ENCODE measurements at regions not wholly inside any gene's neighbourhood (a gene's known extent, or its start where the extent isn't known, plus 50 kb on each side); places are given as distances from the start of the nearest gene placed in this dataset.

GRCh38 chr20:39641423-39641822 lies 679.3 kb downstream of the DHX35 start:
- TF ChIP-seq RBBP5 (IDR thresholded peaks at IDR 0.05; ENCODE audit: borderline replicate concordance, low read depth, low read length) (no peak), GTF2F1 (IDR thresholded peaks at IDR 0.05; ENCODE audit: borderline replicate concordance, low read depth, low read length) (no peak), CTCF (IDR thresholded peaks at IDR 0.05; ENCODE audit: control extremely low read depth in 1 of 3, insufficient read depth in 1 of 3, low read depth in 1 of 3, low read length in 3 of 3) (no peak), POLR2A (IDR thresholded peaks at IDR 0.05; ENCODE audit: control extremely low read depth in 1 of 2, low read depth in 2 of 2, low read length in 2 of 2) (no peak), KDM4A (IDR thresholded peaks at IDR 0.05; ENCODE audit: low read depth, low read length, severe bottlenecking) (no peak), EP300 (IDR thresholded peaks at IDR 0.05; ENCODE audit: borderline replicate concordance in 1 of 2, low read depth in 2 of 2, low read length in 2 of 2) (no peak), BRCA1 (IDR thresholded peaks at IDR 0.05; ENCODE audit: low read depth, low read length) (no peak), POLR2AphosphoS5 (IDR thresholded peaks at IDR 0.05; ENCODE audit: low read depth, low read length) (no peak), CREB1 (IDR thresholded peaks at IDR 0.05) (no peak)
